Lower leg skin (tissue), 4 donors: ENCODE measurements at regions not wholly inside any gene's neighbourhood (a gene's known extent, or its start where the extent isn't known, plus 50 kb on each side); places are given as distances from the start of the nearest gene placed in this dataset.
"Not testable (repeated sequence)": the region's sequence is repeated elsewhere in the genome, so short reads cannot be mapped to it uniquely, and the experiment has no call there.

Experiments
- DNase-seq, 2 donors: peaks; one replicate each; pipeline ENCODE4 v3.0.0-alpha.2; 2019; ENCODE audit warnings: low spot score in 2 of 2
- H3K4me3 ChIP-seq: fragments of 200-600 bp; sonication (generic); 2 replicates; pipeline ENCODE4 v1.5.1; 2017; ENCODE audit warnings: mild to moderate bottlenecking, low read depth; ENCODE audit not compliant: poor library complexity, severe bottlenecking
- POLR2A ChIP-seq, 2 donors: fragments of 450-650 bp; IDR thresholded peaks; one replicate each; pipeline ENCODE4 v1.6.1; 2016 to 2017; ENCODE audit warnings: antibody characterized with exemption in 2 of 2, mild to moderate bottlenecking in 1 of 2, moderate library complexity in 1 of 2
- WGBS, 2 donors: methylation state at CpG; one replicate each; pipeline ENCODE4 v1.1.5; 2018; 5-methylcytosine and 5-hydroxymethylcytosine counted together
- intact Hi-C: fragments of 100-400 bp; cut with DNase I; formaldehyde crosslinking; loops from one replicate; pipeline ENCODE4 v1.15.0; 2023; ENCODE audit warnings: low total_unique reads
- TF ChIP-seq, protein P1 (sequence below), 3 donors: fragments of 450-650 bp; IDR thresholded peaks; one replicate each; pipeline ENCODE4 v1.5.1; 2016; ENCODE audit warnings: antibody characterized with exemption in 3 of 3, mild to moderate bottlenecking in 3 of 3, moderate library complexity in 2 of 3

DNA sequence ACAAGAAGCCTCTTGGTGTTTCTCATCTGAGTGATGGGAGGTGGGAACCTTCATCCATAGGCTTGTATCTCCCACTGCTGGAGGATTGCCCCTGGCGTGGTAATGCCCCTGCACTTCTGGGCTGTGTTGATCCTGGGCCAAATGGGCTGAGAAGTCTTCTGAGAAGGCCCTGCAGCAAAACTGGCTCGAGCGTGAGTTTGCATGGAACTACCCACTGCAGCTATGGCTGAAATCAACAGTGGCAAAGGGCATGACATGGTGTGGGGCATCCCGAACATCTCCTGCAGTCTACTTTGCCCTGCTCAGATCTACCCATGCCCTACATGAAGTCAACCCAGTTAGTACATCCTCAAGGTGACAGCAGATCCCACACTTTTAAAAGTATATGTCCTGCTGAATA, 130.6 kb downstream of the NRN1 start:
- intact Hi-C loops = no loop called here
- TF ChIP-seq, protein P1, sequence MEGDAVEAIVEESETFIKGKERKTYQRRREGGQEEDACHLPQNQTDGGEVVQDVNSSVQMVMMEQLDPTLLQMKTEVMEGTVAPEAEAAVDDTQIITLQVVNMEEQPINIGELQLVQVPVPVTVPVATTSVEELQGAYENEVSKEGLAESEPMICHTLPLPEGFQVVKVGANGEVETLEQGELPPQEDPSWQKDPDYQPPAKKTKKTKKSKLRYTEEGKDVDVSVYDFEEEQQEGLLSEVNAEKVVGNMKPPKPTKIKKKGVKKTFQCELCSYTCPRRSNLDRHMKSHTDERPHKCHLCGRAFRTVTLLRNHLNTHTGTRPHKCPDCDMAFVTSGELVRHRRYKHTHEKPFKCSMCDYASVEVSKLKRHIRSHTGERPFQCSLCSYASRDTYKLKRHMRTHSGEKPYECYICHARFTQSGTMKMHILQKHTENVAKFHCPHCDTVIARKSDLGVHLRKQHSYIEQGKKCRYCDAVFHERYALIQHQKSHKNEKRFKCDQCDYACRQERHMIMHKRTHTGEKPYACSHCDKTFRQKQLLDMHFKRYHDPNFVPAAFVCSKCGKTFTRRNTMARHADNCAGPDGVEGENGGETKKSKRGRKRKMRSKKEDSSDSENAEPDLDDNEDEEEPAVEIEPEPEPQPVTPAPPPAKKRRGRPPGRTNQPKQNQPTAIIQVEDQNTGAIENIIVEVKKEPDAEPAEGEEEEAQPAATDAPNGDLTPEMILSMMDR (IDR thresholded peaks at IDR 0.05) = no peak
- TF ChIP-seq POLR2A (IDR thresholded peaks at IDR 0.05) = no peak
- 76 to 88% methylated on average over 4 of the region's 4 CpGs for WGBS, 2 donors
- no peak for DNase-seq
- H3K4me3 ChIP-seq = no peak overlapping the region

DNA sequence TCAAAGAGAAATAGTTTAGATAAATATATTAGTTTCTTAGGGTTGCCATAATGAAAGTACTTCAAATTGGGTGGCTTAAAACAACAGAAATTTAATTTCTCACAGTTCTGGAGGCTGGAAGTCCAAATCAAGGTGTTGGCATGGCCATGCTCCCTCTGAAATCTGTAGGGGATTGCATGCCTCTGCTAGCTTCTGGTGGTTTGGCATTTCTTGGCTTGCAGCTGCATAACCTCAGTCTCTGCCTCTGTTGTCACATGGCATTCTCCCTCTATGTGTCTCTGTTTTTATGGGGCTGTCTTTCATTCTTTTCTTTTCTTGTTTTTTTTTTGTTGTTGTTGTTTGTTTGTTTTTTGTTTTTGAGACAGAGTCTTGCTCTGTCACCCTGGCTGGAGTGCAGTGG, 132.7 kb downstream of the NRN1 start:
- intact Hi-C loops, H3K4me3 ChIP-seq, DNase-seq: not testable (repeated sequence)

DNA sequence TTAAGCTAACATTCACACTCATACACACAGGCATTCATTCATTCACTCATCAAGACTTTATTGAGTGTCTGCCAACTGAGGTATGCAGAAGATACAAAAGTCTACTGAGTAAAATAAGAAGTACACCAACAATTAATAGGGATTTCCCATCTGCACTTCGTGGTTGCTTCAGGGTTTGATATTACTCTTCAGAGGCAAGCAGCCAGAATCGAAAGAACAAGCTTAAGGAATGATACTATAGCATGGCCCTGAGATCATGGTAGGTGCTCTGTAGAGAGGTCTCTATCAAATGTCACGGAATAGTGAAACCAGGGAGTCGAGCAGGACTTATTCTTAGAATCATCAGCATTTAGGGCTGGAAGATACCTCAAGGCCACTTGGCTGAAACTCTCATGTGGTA, 135.4 kb downstream of the NRN1 start:
- intact Hi-C loops = no loop called here
- no peak for TF ChIP-seq POLR2A (IDR thresholded peaks at IDR 0.05)
- TF ChIP-seq, protein P1 (IDR thresholded peaks at IDR 0.05) = no peak
- DNase-seq = no peak
- 80 to 85% methylated on average over 4 of the region's 4 CpGs for WGBS, 2 donors
- H3K4me3 ChIP-seq = no peak overlapping the region

DNA sequence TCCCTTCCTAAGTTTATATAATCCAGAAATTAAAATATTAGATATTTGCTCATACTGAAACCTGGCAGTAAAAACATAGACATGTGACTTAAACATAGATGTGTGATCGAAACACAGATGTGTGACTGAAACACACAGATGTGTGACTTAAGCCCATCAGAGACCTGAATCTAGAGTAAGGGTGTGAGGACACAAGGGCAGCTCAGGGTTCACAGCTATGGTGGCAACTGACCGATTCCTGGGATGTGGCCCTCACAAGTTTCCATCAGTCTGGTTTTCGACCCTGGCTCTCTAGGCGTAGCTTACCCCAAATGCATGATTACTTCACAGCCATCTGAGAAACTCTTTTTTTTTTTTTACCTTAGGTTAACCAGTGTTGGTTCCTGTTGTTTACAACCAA, 137.0 kb downstream of the NRN1 start:
- DNase-seq = no peak
- intact Hi-C loops = no loop called here
- WGBS, 2 donors = 90 to 96% methylated on average over 4 of the region's 4 CpGs
- H3K4me3 ChIP-seq = no peak overlapping the region
- no peak for TF ChIP-seq POLR2A (IDR thresholded peaks at IDR 0.05)
- TF ChIP-seq, protein P1 (IDR thresholded peaks at IDR 0.05) = no peak

DNA sequence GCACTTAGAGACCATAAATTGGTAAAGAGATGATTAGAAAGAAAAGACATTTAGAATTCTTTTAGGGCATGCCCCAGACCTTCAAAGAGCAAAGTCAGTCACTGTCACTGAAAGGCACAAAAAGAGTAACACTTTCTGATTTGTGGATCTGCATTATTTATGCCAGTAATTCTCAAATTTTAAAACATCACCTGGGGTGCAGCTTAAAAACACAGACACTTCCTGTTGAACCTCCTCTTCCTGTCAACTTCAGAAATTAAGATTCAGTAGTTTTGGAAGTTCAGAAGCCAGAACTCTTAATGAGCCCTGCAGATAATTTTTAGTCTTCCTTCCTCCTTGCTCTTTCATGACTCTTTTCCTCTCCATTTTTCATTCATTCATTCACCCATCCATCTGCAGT, 137.5 kb downstream of the NRN1 start:
- H3K4me3 ChIP-seq = no peak overlapping the region
- no peak for DNase-seq
- no peak for TF ChIP-seq POLR2A (IDR thresholded peaks at IDR 0.05)
- TF ChIP-seq, protein P1 (IDR thresholded peaks at IDR 0.05) = no peak
- intact Hi-C loops = no loop called here

DNA sequence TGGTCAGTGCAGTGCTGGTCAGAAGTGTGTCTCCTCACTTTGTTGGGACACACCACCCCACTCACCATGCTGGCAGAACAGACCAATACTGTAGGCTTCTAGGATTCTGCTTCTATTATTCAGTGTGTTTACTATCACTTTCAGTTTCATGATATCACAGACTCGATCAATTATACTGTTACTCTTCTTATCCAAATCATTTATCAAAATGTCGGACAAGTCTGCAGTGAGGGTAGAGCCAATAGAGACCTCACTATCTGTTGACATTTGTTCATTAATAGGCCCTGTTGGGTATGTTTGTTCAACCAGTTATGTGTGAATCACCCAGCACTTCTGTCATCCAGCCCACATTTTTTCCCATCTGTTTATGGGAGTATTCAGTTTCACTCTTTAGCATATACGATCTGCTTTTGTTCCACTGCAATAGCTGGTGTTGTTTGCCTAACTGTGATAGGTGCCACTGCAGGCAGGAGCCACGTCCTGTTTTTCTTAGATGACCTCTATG, 140.1 kb downstream of the NRN1 start:
- 30 to 31% methylated on average over 4 of the region's 4 CpGs for WGBS, 2 donors
- TF ChIP-seq, protein P1 (IDR thresholded peaks at IDR 0.05) = no peak
- no peak for TF ChIP-seq POLR2A (IDR thresholded peaks at IDR 0.05)
- no peak for DNase-seq
- H3K4me3 ChIP-seq = no peak overlapping the region
- intact Hi-C loops = no loop called here
